Endothelial cell of umbilical vein (primary cell): ENCODE measurements at regions not wholly inside any gene's neighbourhood (a gene's known extent, or its start where the extent isn't known, plus 50 kb on each side); places are given as distances from the start of the nearest gene placed in this dataset.

Experiments used
- BruUV-seq: library from RNA; stranded (reverse); fragments of 400-500 nt; replicated peaks from 2 replicates; lab custom pipeline; 2021; lab: Mats Ljungman, UMichigan
- CTCF ChIA-PET: fragments of 300-600, 350-600 bp; sonication (Branson Sonifier 250); formaldehyde crosslinking; loops from one replicate; lab custom pipeline; 2021; ENCODE audit warnings: antibody characterized with exemption, inconsistent platforms; lab: Charles Lee
- POLR2A ChIA-PET: fragments of 300-600, 350-600 bp; sonication (Branson Sonifier 250); formaldehyde crosslinking; loops from one replicate; lab custom pipeline; 2021; ENCODE audit warnings: antibody characterized with exemption, inconsistent platforms; lab: Charles Lee
- DNase-seq: peaks from one replicate; pipeline ENCODE4 v3.0.0-alpha.2; 2011; ENCODE audit warnings: low read depth, low spot score
- FAIRE-seq: peaks from 2 replicates; lab custom pipeline; 2011; peaks lifted over from hg19 to GRCh38; lab: Jason Lieb, UNC
- H2AFZ ChIP-seq: 2 replicates; pipeline ENCODE4 v1.6.0; 2012; ENCODE audit warnings: low read depth, low read length, control low read depth, inconsistent platforms
- H3K27ac ChIP-seq: 2 replicates; pipeline ENCODE4 v1.5.1; 2011; ENCODE audit warnings: low read depth, mild to moderate bottlenecking, control low read depth, low read length, moderate library complexity; ENCODE audit not compliant: insufficient read depth
- H3K27me3 ChIP-seq, 2 experiments: 2 replicates each; pipeline versions ENCODE4 v1.6.0 to v1.6.1; 2011; ENCODE audit warnings: low read length in 2 of 2, mixed read lengths in 1 of 2; ENCODE audit not compliant: control insufficient read depth in 2 of 2, insufficient read depth in 2 of 2
- H3K36me3 ChIP-seq, 2 experiments: 2 replicates in 1 of 2; 3 replicates in 1 of 2; pipeline ENCODE4 v1.5.1; 2011; ENCODE audit warnings: low read length in 2 of 2, mild to moderate bottlenecking in 1 of 2, moderate library complexity in 1 of 2; ENCODE audit not compliant: control insufficient read depth in 2 of 2, insufficient read depth in 2 of 2; ENCODE audit errors: extremely low read depth in 1 of 2
- H3K4me1 ChIP-seq: 3 replicates; pipeline ENCODE4 v1.5.1; 2011; ENCODE audit warnings: mild to moderate bottlenecking, low read length; ENCODE audit not compliant: control insufficient read depth, insufficient read depth; ENCODE audit errors: extremely low read depth
- H3K4me2 ChIP-seq: 2 replicates; pipeline ENCODE4 v1.6.1; 2011; ENCODE audit warnings: low read length, control low read depth, mixed read lengths; ENCODE audit not compliant: insufficient read depth
- H3K4me3 ChIP-seq, 3 experiments: fragments of 200-600 bp in 1 of 3; sonication (generic), shearing (Covaris generic) in 1 of 3; replicated peaks in 1 of 3; 2 replicates each; pipeline ENCODE4 v1.5.1; 2011 to 2016; ENCODE audit warnings: control low read depth in 3 of 3, low read length in 3 of 3, mild to moderate bottlenecking in 2 of 3, inconsistent platforms in 1 of 3, low read depth in 1 of 3, moderate library complexity in 1 of 3; ENCODE audit not compliant: insufficient read depth in 1 of 3
- H3K79me2 ChIP-seq: 2 replicates; pipeline ENCODE4 v1.6.0; 2012; ENCODE audit warnings: low read length, inconsistent platforms; ENCODE audit not compliant: control insufficient read depth, insufficient read depth
- H3K9ac ChIP-seq: replicated peaks from 2 replicates; pipeline ENCODE3; 2011; ENCODE audit warnings: low read length, control low read depth; ENCODE audit not compliant: insufficient read depth; ENCODE audit errors: extremely low read depth
- H3K9me1 ChIP-seq: replicated peaks from 3 replicates; pipeline ENCODE4 v1.6.0; 2011; ENCODE audit warnings: mild to moderate bottlenecking, low read length; ENCODE audit not compliant: control insufficient read depth, insufficient read depth; ENCODE audit errors: extremely low read depth
- H3K9me3 ChIP-seq: replicated peaks from 2 replicates; pipeline ENCODE4 v1.5.1; 2012; ENCODE audit warnings: low read length, inconsistent platforms; ENCODE audit not compliant: control insufficient read depth, insufficient read depth
- H4K20me1 ChIP-seq: replicated peaks from 2 replicates; pipeline ENCODE3; 2011; ENCODE audit warnings: mild to moderate bottlenecking, low read length; ENCODE audit not compliant: control insufficient read depth, insufficient read depth; ENCODE audit errors: extremely low read depth
- CTCF ChIP-seq, 2 donors: IDR thresholded peaks; 1 replicate in 1 of 2; 2 replicates in 1 of 2; pipeline ENCODE4 v1.5.1; 2011; ENCODE audit warnings: low read length in 2 of 2, mild to moderate bottlenecking in 2 of 2, moderate library complexity in 2 of 2, control low read depth in 1 of 2, inconsistent platforms in 1 of 2, low read depth in 1 of 2; ENCODE audit not compliant: insufficient read depth in 1 of 2; ENCODE audit errors: extremely low read depth in 1 of 2
- EZH2 ChIP-seq: IDR thresholded peaks from 2 replicates; pipeline ENCODE4 v1.6.1; 2012; ENCODE audit warnings: borderline replicate concordance, low read depth, mild to moderate bottlenecking, moderate library complexity, low read length, inconsistent platforms; ENCODE audit not compliant: severe bottlenecking
- FOS ChIP-seq: IDR thresholded peaks from 2 replicates; pipeline ENCODE4 v1.6.1; 2011; ENCODE audit warnings: mild to moderate bottlenecking, low read length, moderate library complexity, borderline replicate concordance; ENCODE audit not compliant: insufficient read depth
- GATA2 ChIP-seq: IDR thresholded peaks from 2 replicates; pipeline ENCODE4 v1.7.0; 2011; ENCODE audit warnings: low read depth, mild to moderate bottlenecking, moderate library complexity, mixed read lengths, low read length; ENCODE audit not compliant: insufficient read length, insufficient read depth
- JUN ChIP-seq: IDR thresholded peaks from 2 replicates; pipeline ENCODE4 v1.6.1; 2011; ENCODE audit warnings: borderline replicate concordance, low read depth; ENCODE audit not compliant: insufficient read length, insufficient read depth
- MYC ChIP-seq: IDR thresholded peaks from one replicate; pipeline ENCODE4 v1.6.1; 2011; ENCODE audit warnings: mild to moderate bottlenecking, low read depth, low read length
- POLR2A ChIP-seq: IDR thresholded peaks from 2 replicates; pipeline ENCODE4 v1.6.1; 2012; ENCODE audit warnings: low read depth, mild to moderate bottlenecking, control low read depth, low read length
- POLR2AphosphoS5 ChIP-seq: IDR thresholded peaks from 2 replicates; pipeline ENCODE4 v1.6.1; 2012; ENCODE audit warnings: low read depth, mild to moderate bottlenecking, control low read depth, low read length, moderate library complexity; ENCODE audit not compliant: insufficient read depth
- dilution Hi-C: fragments of 300-500 bp; cut with MboI; formaldehyde crosslinking; loops from one replicate; pipeline ENCODE4 v1.15.0; 2019; ENCODE audit warnings: low sequenced_read_pairs; ENCODE audit not compliant: extremely low pct_ligation_motif_present
- intact Hi-C: fragments of 100-400 bp; cut with micrococcal nuclease; formaldehyde crosslinking; loops from one replicate; pipeline ENCODE4 v1.10.0; 2022
- TF ChIP-seq, protein P1 (sequence below): IDR thresholded peaks from 2 replicates; pipeline ENCODE4 v1.6.1; 2011; ENCODE audit not compliant: insufficient read depth, insufficient read length

DNA sequence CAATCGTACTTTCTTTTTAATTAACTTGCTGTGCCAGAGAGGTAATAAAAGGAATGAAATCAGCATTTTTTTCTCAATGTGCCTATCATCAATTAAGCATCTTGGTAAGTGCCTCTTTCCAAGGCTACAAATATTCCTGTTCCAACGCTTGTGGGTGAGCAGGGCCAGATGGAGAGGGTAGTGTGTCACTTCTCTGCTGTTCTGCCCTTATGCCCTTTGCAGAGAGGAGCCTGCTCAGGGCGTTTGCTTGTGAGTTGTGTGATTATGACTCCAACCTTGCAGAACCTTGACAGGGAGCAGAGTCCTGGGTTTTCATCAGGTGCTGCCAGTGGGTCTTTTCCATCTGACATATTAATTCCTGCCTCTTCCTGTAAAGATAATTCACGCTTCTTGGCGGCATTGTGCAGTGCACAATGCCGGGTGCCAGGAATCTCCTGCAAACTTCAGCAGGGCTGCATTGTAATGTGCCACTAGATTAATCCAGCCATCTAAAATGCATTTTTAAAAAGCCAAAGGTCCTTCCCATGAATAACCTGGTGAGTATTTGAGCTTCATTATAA, 234.4 kb downstream of the ARHGAP12 start:
- no peak for DNase-seq
- intact Hi-C loops = no loop called here
- H3K27me3 ChIP-seq = no peaks in the 10 kb centered on the region
- TF ChIP-seq EZH2 (no peak), GATA2 (no peak), MYC (no peak)
- TF ChIP-seq, protein P1, sequence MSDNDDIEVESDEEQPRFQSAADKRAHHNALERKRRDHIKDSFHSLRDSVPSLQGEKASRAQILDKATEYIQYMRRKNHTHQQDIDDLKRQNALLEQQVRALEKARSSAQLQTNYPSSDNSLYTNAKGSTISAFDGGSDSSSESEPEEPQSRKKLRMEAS = no peak
- dilution Hi-C loops = no loop called here
- peaks cover 28% of the 10 kb centered on the region for H3K4me1 ChIP-seq
- no peaks in the 10 kb centered on the region for H3K79me2 ChIP-seq
- no peak overlapping the region for H2AFZ ChIP-seq
- H4K20me1 ChIP-seq = no peaks in the 10 kb centered on the region
- H3K9me3 ChIP-seq = peaks cover 4% of the 10 kb centered on the region
- H3K4me2 ChIP-seq = no peak overlapping the region
- BruUV-seq = no TSS peak
- H3K27ac ChIP-seq = no peak overlapping the region
- H3K9ac ChIP-seq = no peak overlapping the region
- CTCF ChIA-PET = interaction anchor here (1.6 to 1.8 kb wide), 2 partner anchors 15 to 76 kb away, joined by 4 to 7 read pairs; no protein-coding TSS in a partner anchor
- no peaks in the 10 kb centered on the region for H3K36me3 ChIP-seq
- POLR2A ChIA-PET = no interaction called here
- H3K4me3 ChIP-seq = no peak overlapping the region
- FAIRE-seq = no peak
- H3K9me1 ChIP-seq = no peaks in the 10 kb centered on the region

- H3K9me3 ChIP-seq = peaks cover 4% of the 10 kb centered on the region
- no peak overlapping the region for H3K9ac ChIP-seq
- no peaks in the 10 kb centered on the region for H3K36me3 ChIP-seq
- no peak overlapping the region for H3K4me3 ChIP-seq
- no peak overlapping the region for H3K4me2 ChIP-seq
- ChIA-PET CTCF (interaction anchor here (0.8 to 1.8 kb wide), 5 partner anchors 12 to 984 kb away, joined by 3 to 7 read pairs (median 3); no protein-coding TSS in a partner anchor), POLR2A (no interaction called here)
- no peak overlapping the region for H2AFZ ChIP-seq
- no peaks in the 10 kb centered on the region for H3K9me1 ChIP-seq
- FAIRE-seq (no peak), DNase-seq (no peak)
- TF ChIP-seq, protein P1 = no peak
- TF ChIP-seq POLR2AphosphoS5 (no peak), MYC (no peak), CTCF (IDR thresholded peaks at IDR 0.05; ENCODE audit: extremely low read depth in 1 of 2, insufficient read depth in 1 of 2, low read depth in 1 of 2, low read length in 2 of 2) (no peak), FOS (no peak), GATA2 (no peak), POLR2A (no peak), EZH2 (no peak), JUN (no peak)
- dilution Hi-C loops (no loop called here), intact Hi-C loops (no loop called here)
- H4K20me1 ChIP-seq = no peaks in the 10 kb centered on the region
- no peaks in the 10 kb centered on the region for H3K79me2 ChIP-seq
- no TSS peak for BruUV-seq
- H3K4me1 ChIP-seq = peaks cover 21% of the 10 kb centered on the region
- no peaks in the 10 kb centered on the region for H3K27me3 ChIP-seq
- no peak overlapping the region for H3K27ac ChIP-seq
Observed at GRCh38 chr10:31693491-31693890, 235.1 kb downstream of the ARHGAP12 start.
